H9 (cell line): ENCODE measurements at regions not wholly inside any gene's neighbourhood (a gene's known extent, or its start where the extent isn't known, plus 50 kb on each side); places are given as distances from the start of the nearest gene placed in this dataset.

Experiments used
- DNase-seq: peaks from one replicate; pipeline ENCODE4 v3.0.0-alpha.2; 2017
- H2AFZ ChIP-seq: one replicate; pipeline ENCODE4 v1.6.1; 2013; ENCODE audit warnings: mild to moderate bottlenecking, low read length, control low read depth, moderate library complexity
- H2AK5ac ChIP-seq: 2 replicates; pipeline ENCODE4 v1.6.1; 2013; ENCODE audit warnings: low read length, control low read depth, mixed read lengths; ENCODE audit not compliant: insufficient read length
- H2BK120ac ChIP-seq: one replicate; pipeline ENCODE4 v1.6.1; 2013; ENCODE audit warnings: low read depth, mild to moderate bottlenecking, low read length, control low read depth, inconsistent platforms; ENCODE audit not compliant: poor library complexity, severe bottlenecking
- H2BK12ac ChIP-seq: 2 replicates; pipeline ENCODE4 v1.6.1; 2013; ENCODE audit warnings: low read length, control low read depth, mixed read lengths, low read depth; ENCODE audit not compliant: insufficient read length
- H2BK15ac ChIP-seq: 2 replicates; pipeline ENCODE4 v1.6.1; 2013; ENCODE audit warnings: low read depth, low read length, control low read depth
- H2BK20ac ChIP-seq: one replicate; pipeline ENCODE4 v1.6.1; 2013; ENCODE audit warnings: low read depth, mild to moderate bottlenecking, low read length, control low read depth, inconsistent platforms; ENCODE audit not compliant: poor library complexity, severe bottlenecking
- H2BK5ac ChIP-seq: 2 replicates; pipeline ENCODE4 v1.6.1; 2013; ENCODE audit warnings: low read length, control low read depth, mixed read lengths; ENCODE audit not compliant: insufficient read length
- H3K14ac ChIP-seq: 2 replicates; pipeline ENCODE4 v1.6.1; 2013; ENCODE audit warnings: low read length, control low read depth; ENCODE audit not compliant: insufficient read depth
- H3K18ac ChIP-seq: 2 replicates; pipeline ENCODE4 v1.6.1; 2013; ENCODE audit warnings: low read depth, mild to moderate bottlenecking, mixed read lengths, low read length, control low read depth; ENCODE audit not compliant: insufficient read length
- H3K23ac ChIP-seq: 2 replicates; pipeline ENCODE4 v1.6.1; 2013; ENCODE audit warnings: low read length, control low read depth, mixed read lengths, low read depth; ENCODE audit not compliant: insufficient read length
- H3K23me2 ChIP-seq: 2 replicates; pipeline ENCODE4 v1.6.1; 2013; ENCODE audit warnings: low read depth, mild to moderate bottlenecking, mixed read lengths, low read length, control low read depth; ENCODE audit not compliant: insufficient read length, poor library complexity, severe bottlenecking
- H3K27ac ChIP-seq: 2 replicates; pipeline ENCODE4 v1.5.1; 2013; ENCODE audit warnings: low read length, control low read depth, mixed read lengths, low read depth; ENCODE audit not compliant: insufficient read length
- H3K27me3 ChIP-seq: 2 replicates; pipeline ENCODE4 v1.6.1; 2013; ENCODE audit warnings: low read length, control low read depth, inconsistent platforms; ENCODE audit not compliant: insufficient read depth
- H3K4ac ChIP-seq: 2 replicates; pipeline ENCODE4 v1.6.1; 2013; ENCODE audit warnings: low read depth, mild to moderate bottlenecking, control low read depth, inconsistent platforms, low read length, moderate library complexity
- H3K4me1 ChIP-seq: 2 replicates; pipeline ENCODE4 v1.6.1; 2013; ENCODE audit warnings: low read length, control low read depth, inconsistent platforms; ENCODE audit not compliant: insufficient read depth
- H3K4me2 ChIP-seq: 2 replicates; pipeline ENCODE4 v1.6.1; 2013; ENCODE audit warnings: low read length, control low read depth, mixed read lengths; ENCODE audit not compliant: insufficient read length, insufficient read depth
- H3K56ac ChIP-seq: 2 replicates; pipeline ENCODE4 v1.6.1; 2013; ENCODE audit warnings: low read depth, mild to moderate bottlenecking, mixed read lengths, low read length, control low read depth; ENCODE audit not compliant: insufficient read length
- H3K79me1 ChIP-seq: 2 replicates; pipeline ENCODE4 v1.6.1; 2013; ENCODE audit warnings: low read depth, mild to moderate bottlenecking, moderate library complexity, low read length, control low read depth, inconsistent platforms; ENCODE audit not compliant: insufficient read depth, poor library complexity, severe bottlenecking
- H3K79me2 ChIP-seq: 2 replicates; pipeline ENCODE4 v1.6.1; 2013; ENCODE audit warnings: low read length, control low read depth, inconsistent platforms; ENCODE audit not compliant: insufficient read depth
- H3K9ac ChIP-seq: 2 replicates; pipeline ENCODE4 v1.6.1; 2013; ENCODE audit warnings: low read length, control low read depth, mixed read lengths; ENCODE audit not compliant: insufficient read length; ENCODE audit errors: extremely low read depth
- H3K9me3 ChIP-seq: one replicate; pipeline ENCODE4 v1.6.1; 2013; ENCODE audit warnings: low read depth, low read length, inconsistent platforms; ENCODE audit not compliant: control insufficient read depth
- H3T11ph ChIP-seq: one replicate; pipeline ENCODE4 v1.6.1; 2013; ENCODE audit warnings: mild to moderate bottlenecking, low read length, control low read depth, inconsistent platforms
- H4K20me1 ChIP-seq: one replicate; pipeline ENCODE4 v1.6.1; 2013; ENCODE audit not compliant: control insufficient read depth, insufficient read length, insufficient read depth
- H4K5ac ChIP-seq: 2 replicates; pipeline ENCODE4 v1.6.1; 2013; ENCODE audit warnings: low read depth, mild to moderate bottlenecking, mixed read lengths, low read length, control low read depth; ENCODE audit not compliant: insufficient read length
- H4K8ac ChIP-seq: replicated peaks from 2 replicates; pipeline ENCODE4 v1.6.1; 2013; ENCODE audit warnings: low read length, control low read depth, mixed read lengths, low read depth; ENCODE audit not compliant: insufficient read length
- H4K91ac ChIP-seq: 2 replicates; pipeline ENCODE4 v1.6.1; 2013; ENCODE audit warnings: low read depth, mild to moderate bottlenecking, moderate library complexity, mixed read lengths, low read length, control low read depth; ENCODE audit not compliant: insufficient read length
- H3K27ac Mint-ChIP-seq, 3 experiments: 2 replicates in 2 of 3; 3 replicates in 1 of 3; pipeline ENCODE4 v1.8.0; 2020 to 2021; ENCODE audit warnings: mixed read lengths in 3 of 3, mild to moderate bottlenecking in 1 of 3, moderate library complexity in 1 of 3
- H3K27me3 Mint-ChIP-seq: 2 replicates; pipeline ENCODE4 v1.8.0; 2021; ENCODE audit warnings: low read depth, mild to moderate bottlenecking, moderate library complexity, mixed read lengths
- H3K36me3 Mint-ChIP-seq, 3 experiments: 2 replicates in 2 of 3; 3 replicates in 1 of 3; pipeline ENCODE4 v1.8.0; 2020 to 2021; ENCODE audit warnings: low read depth in 3 of 3, mixed read lengths in 3 of 3; ENCODE audit not compliant: insufficient read depth in 1 of 3
- H3K4me1 Mint-ChIP-seq, 2 experiments: 2 replicates each; pipeline ENCODE4 v1.8.0; 2020; ENCODE audit warnings: mixed read lengths in 2 of 2
- H3K4me3 Mint-ChIP-seq, 2 experiments: 2 replicates in 1 of 2; 3 replicates in 1 of 2; pipeline ENCODE4 v1.8.0; 2020 to 2021; ENCODE audit warnings: mild to moderate bottlenecking in 2 of 2, mixed read lengths in 2 of 2, moderate library complexity in 1 of 2
- H3K9me3 Mint-ChIP-seq, 2 experiments: 2 replicates in 1 of 2; 3 replicates in 1 of 2; pipeline ENCODE4 v1.8.0; 2020; ENCODE audit warnings: mild to moderate bottlenecking in 2 of 2, mixed read lengths in 2 of 2, moderate library complexity in 1 of 2
- WGBS: extraction: QIAGEN DNeasy Blood & Tissue Kit; methylation state at CpG from one replicate; pipeline ENCODE4 v1.1.7; 2013; ENCODE audit warnings: missing lambda C conversion rate, low lambda C conversion rate, mixed read lengths; ENCODE audit not compliant: insufficient read length; ENCODE audit errors: extremely low coverage; 5-methylcytosine and 5-hydroxymethylcytosine counted together
- TF ChIP-seq, protein P1 (sequence below): fragments of 200-600 bp; sonication (generic); conservative IDR thresholded peaks from 3 replicates; pipeline ENCODE4 v1.8.0; 2021; ENCODE audit warnings: antibody characterized with exemption, mild to moderate bottlenecking

DNA sequence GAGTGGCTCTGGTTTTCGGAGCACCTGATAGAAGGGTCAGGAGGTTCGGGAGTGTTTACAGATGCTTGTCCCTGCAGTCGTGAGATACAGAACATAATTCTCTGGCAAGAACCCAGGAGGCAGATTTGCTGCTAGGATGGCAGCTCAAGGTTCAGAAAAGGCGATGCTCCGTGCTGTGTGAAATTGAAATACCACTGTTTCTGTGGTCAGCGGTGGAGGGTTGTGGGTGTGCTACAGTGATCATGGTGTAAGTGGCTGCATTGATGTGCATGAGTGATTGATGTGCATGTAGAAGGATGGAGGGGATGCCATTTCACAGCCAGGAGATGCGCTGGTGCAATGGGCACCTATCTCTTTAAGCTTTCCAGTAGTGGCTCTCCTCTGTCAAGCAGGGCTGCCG is 322.1 kb downstream of the GALR1 start:
- H3K4me2 ChIP-seq, result no peak overlapping the region
- no peak overlapping the region for H4K5ac ChIP-seq
- no peak overlapping the region for H2BK15ac ChIP-seq
- no peak overlapping the region for H3K27ac Mint-ChIP-seq
- DNase-seq, result no peak
- H3K27ac ChIP-seq, result no peak overlapping the region
- H4K8ac ChIP-seq, result no peak overlapping the region
- H4K20me1 ChIP-seq, result no peaks in the 10 kb centered on the region
- H3K79me1 ChIP-seq, result no peaks in the 10 kb centered on the region
- no peak overlapping the region for H3T11ph ChIP-seq
- H3K4ac ChIP-seq, result no peak overlapping the region
- no peak overlapping the region for H2BK12ac ChIP-seq
- no peak overlapping the region for H2BK120ac ChIP-seq
- no peak overlapping the region for H3K9ac ChIP-seq
- no peak overlapping the region for H2AK5ac ChIP-seq
- no peaks in the 10 kb centered on the region for H3K4me1 ChIP-seq
- peaks cover 23 to 24% of the 10 kb centered on the region in 2 experiments for H3K9me3 Mint-ChIP-seq
- H3K27me3 Mint-ChIP-seq, result peaks cover 1% of the 10 kb centered on the region; the same call in 1 of the 2 replicates
- TF ChIP-seq, protein P1, sequence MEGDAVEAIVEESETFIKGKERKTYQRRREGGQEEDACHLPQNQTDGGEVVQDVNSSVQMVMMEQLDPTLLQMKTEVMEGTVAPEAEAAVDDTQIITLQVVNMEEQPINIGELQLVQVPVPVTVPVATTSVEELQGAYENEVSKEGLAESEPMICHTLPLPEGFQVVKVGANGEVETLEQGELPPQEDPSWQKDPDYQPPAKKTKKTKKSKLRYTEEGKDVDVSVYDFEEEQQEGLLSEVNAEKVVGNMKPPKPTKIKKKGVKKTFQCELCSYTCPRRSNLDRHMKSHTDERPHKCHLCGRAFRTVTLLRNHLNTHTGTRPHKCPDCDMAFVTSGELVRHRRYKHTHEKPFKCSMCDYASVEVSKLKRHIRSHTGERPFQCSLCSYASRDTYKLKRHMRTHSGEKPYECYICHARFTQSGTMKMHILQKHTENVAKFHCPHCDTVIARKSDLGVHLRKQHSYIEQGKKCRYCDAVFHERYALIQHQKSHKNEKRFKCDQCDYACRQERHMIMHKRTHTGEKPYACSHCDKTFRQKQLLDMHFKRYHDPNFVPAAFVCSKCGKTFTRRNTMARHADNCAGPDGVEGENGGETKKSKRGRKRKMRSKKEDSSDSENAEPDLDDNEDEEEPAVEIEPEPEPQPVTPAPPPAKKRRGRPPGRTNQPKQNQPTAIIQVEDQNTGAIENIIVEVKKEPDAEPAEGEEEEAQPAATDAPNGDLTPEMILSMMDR, result no peak
- no CpG with 5 or more reads among the region's 8 CpGs for WGBS
- H2BK5ac ChIP-seq, result no peak overlapping the region
- peaks cover 9% of the 10 kb centered on the region in 2 experiments for H3K4me1 Mint-ChIP-seq
- peaks cover 23 to 30% (median 25%) of the 10 kb centered on the region in 3 experiments for H3K36me3 Mint-ChIP-seq
- no peak overlapping the region for H3K56ac ChIP-seq
- H2AFZ ChIP-seq, result no peak overlapping the region
- no peak overlapping the region for H3K18ac ChIP-seq
- no peaks in the 10 kb centered on the region for H3K27me3 ChIP-seq
- no peaks in the 10 kb centered on the region for H3K23me2 ChIP-seq
- H3K14ac ChIP-seq, result no peak overlapping the region
- no peaks in the 10 kb centered on the region for H3K9me3 ChIP-seq
- H4K91ac ChIP-seq, result no peak overlapping the region
- no peak overlapping the region for H2BK20ac ChIP-seq
- no peak overlapping the region for H3K4me3 Mint-ChIP-seq
- no peak overlapping the region for H3K23ac ChIP-seq
- H3K79me2 ChIP-seq, result no peaks in the 10 kb centered on the region
